Keratinocyte (primary cell): ENCODE measurements at regions not wholly inside any gene's neighbourhood (a gene's known extent, or its start where the extent isn't known, plus 50 kb on each side); places are given as distances from the start of the nearest gene placed in this dataset.

Experiments
- DNase-seq: peaks from one replicate; pipeline ENCODE4 v3.0.0-alpha.2; 2011; ENCODE audit warnings: low read depth, missing footprints, low spot score
- FAIRE-seq: peaks from 2 replicates; lab custom pipeline; 2011; peaks lifted over from hg19 to GRCh38; lab: Jason Lieb, UNC
- H2AFZ ChIP-seq: 2 replicates; pipeline ENCODE4 v1.6.0; 2012; ENCODE audit warnings: low read length, control low read depth, inconsistent platforms; ENCODE audit not compliant: control insufficient read depth
- H3K27ac ChIP-seq: 2 replicates; pipeline ENCODE4 v1.5.1; 2011; ENCODE audit warnings: low read length; ENCODE audit not compliant: control insufficient read depth, insufficient read depth
- H3K27me3 ChIP-seq: 3 replicates; pipeline ENCODE4 v1.6.0; 2011; ENCODE audit warnings: low read length; ENCODE audit not compliant: control insufficient read depth, insufficient read depth; ENCODE audit errors: extremely low read depth
- H3K36me3 ChIP-seq, 2 experiments: 2 replicates in 1 of 2; 3 replicates in 1 of 2; pipeline ENCODE4 v1.5.1; 2011; ENCODE audit warnings: low read length in 2 of 2, mild to moderate bottlenecking in 1 of 2; ENCODE audit not compliant: control insufficient read depth in 2 of 2, insufficient read depth in 2 of 2; ENCODE audit errors: extremely low read depth in 1 of 2
- H3K4me1 ChIP-seq: 3 replicates; pipeline ENCODE4 v1.5.1; 2011; ENCODE audit warnings: low read length; ENCODE audit not compliant: control insufficient read depth, insufficient read depth; ENCODE audit errors: extremely low read depth
- H3K4me2 ChIP-seq: 3 replicates; pipeline ENCODE4 v1.6.0; 2011; ENCODE audit warnings: low read depth, low read length; ENCODE audit not compliant: control insufficient read depth, insufficient read depth; ENCODE audit errors: extremely low read depth
- H3K4me3 ChIP-seq, 3 experiments: fragments of 200-600 bp in 1 of 3; sonication (generic) in 1 of 3; 2 replicates in 2 of 3; 3 replicates in 1 of 3; pipeline ENCODE4 v1.5.1; 2011 to 2016; ENCODE audit warnings: low read length in 3 of 3, mild to moderate bottlenecking in 3 of 3, control low read depth in 2 of 3, inconsistent platforms in 1 of 3, low read depth in 1 of 3, mixed read lengths in 1 of 3, mixed run types in 1 of 3, moderate library complexity in 1 of 3; ENCODE audit not compliant: control insufficient read depth in 2 of 3, insufficient read depth in 2 of 3; ENCODE audit errors: extremely low read depth in 1 of 3
- H3K79me2 ChIP-seq: 2 replicates; pipeline ENCODE4 v1.6.0; 2012; ENCODE audit warnings: low read length; ENCODE audit not compliant: control insufficient read depth, insufficient read depth
- H3K9ac ChIP-seq: 3 replicates; pipeline ENCODE4 v1.6.0; 2011; ENCODE audit warnings: low read length; ENCODE audit not compliant: control insufficient read depth, insufficient read depth; ENCODE audit errors: extremely low read depth
- H3K9me1 ChIP-seq: 3 replicates; pipeline ENCODE4 v1.6.0; 2011; ENCODE audit warnings: low read length; ENCODE audit not compliant: control insufficient read depth, insufficient read depth; ENCODE audit errors: extremely low read depth
- H3K9me3 ChIP-seq: 2 replicates; pipeline ENCODE4 v1.5.1; 2012; ENCODE audit warnings: low read depth, low read length; ENCODE audit not compliant: control insufficient read depth
- H4K20me1 ChIP-seq: 3 replicates; pipeline ENCODE4 v1.6.0; 2011; ENCODE audit warnings: low read length; ENCODE audit not compliant: control insufficient read depth, insufficient read depth; ENCODE audit errors: extremely low read depth
- CTCF ChIP-seq, 3 experiments: IDR thresholded peaks in 1 of 3; conservative IDR thresholded peaks in 1 of 3; optimal IDR thresholded peaks in 1 of 3; 2 replicates in 2 of 3; 3 replicates in 1 of 3; pipeline versions ENCODE3 to v1.5.1; 2011; ENCODE audit warnings: low read length in 3 of 3, mild to moderate bottlenecking in 3 of 3, moderate library complexity in 2 of 3, control low read depth in 1 of 3, inconsistent platforms in 1 of 3; ENCODE audit not compliant: insufficient read depth in 2 of 3; ENCODE audit errors: extremely low read depth in 1 of 3
- EZH2 ChIP-seq: IDR thresholded peaks from one replicate; pipeline ENCODE4 v1.6.1; 2012; ENCODE audit warnings: inconsistent platforms, mild to moderate bottlenecking, low read length, moderate library complexity
- dilution Hi-C: fragments of 300-500 bp; cut with MboI; formaldehyde crosslinking; loops from one replicate; pipeline ENCODE4 v1.7.0; 2020; ENCODE audit warnings: low sequenced_read_pairs; ENCODE audit not compliant: extremely low pct_ligation_motif_present

DNA sequence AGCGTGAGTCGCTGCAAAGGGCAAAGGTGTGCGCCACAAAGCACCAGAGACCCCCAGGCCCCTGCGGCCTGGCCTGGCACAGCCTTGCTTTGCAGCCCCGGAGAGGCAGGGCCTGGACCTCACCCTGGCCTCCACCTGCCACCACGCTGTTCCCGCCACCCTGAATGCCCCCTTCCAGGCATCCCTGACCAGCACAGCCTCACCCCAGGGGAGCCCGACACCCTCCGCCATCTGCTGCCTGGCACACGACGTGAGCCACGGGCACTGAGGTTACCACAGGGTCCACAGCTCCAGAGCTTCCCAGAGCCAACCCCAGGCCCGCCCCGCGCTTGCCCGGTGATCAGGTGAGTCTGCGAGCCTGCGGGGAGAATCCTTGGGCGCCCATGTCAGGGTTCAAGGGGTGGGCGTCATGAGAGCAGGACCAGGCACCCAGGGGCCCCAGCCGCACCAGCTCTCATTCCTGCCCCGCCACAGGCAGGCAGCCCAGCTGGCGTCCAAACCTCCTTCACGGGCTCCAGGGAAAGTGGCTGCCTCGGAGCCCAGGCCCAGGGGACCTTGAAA is 171.3 kb downstream of the BRD1 start:
- Histone ChIP-seq H3K36me3 (no peaks in the 10 kb centered on the region), H3K9ac (no peak overlapping the region), H2AFZ (no peak overlapping the region), H3K9me3 (peaks cover 4% of the 10 kb centered on the region), H3K4me2 (no peak overlapping the region), H4K20me1 (no peaks in the 10 kb centered on the region), H3K9me1 (no peaks in the 10 kb centered on the region), H3K27ac (no peak overlapping the region), H3K79me2 (no peaks in the 10 kb centered on the region), H3K27me3 (no peaks in the 10 kb centered on the region), H3K4me3 (no peak overlapping the region), H3K4me1 (no peaks in the 10 kb centered on the region)
- TF ChIP-seq CTCF (optimal IDR thresholded peaks at IDR 0.05 in 1 of 3, IDR thresholded peaks at IDR 0.05 in 1 of 3, conservative IDR thresholded peaks at IDR 0.05 in 1 of 3; ENCODE audit: extremely low read depth in 1 of 3, insufficient read depth in 2 of 3, low read length in 3 of 3) (no peak), EZH2 (no peak)
- DNase-seq = no peak
- dilution Hi-C loops = no loop called here
- FAIRE-seq = no peak

- no peak for FAIRE-seq
- no peaks in the 10 kb centered on the region for H3K27me3 ChIP-seq
Measured at GRCh38 chr22:49655168-49655812, 172.4 kb downstream of the BRD1 start.

More at GRCh38 chr22:49655168-49655812, 172.4 kb downstream of the BRD1 start:
- H3K36me3 ChIP-seq = no peaks in the 10 kb centered on the region
- peaks cover 11% of the 10 kb centered on the region for H3K9me3 ChIP-seq
- no peak overlapping the region for H2AFZ ChIP-seq
- dilution Hi-C loops = no loop called here
- H3K79me2 ChIP-seq = no peaks in the 10 kb centered on the region
- H3K9me1 ChIP-seq = no peaks in the 10 kb centered on the region
- H3K27ac ChIP-seq = no peak overlapping the region
- no peaks in the 10 kb centered on the region for H3K4me1 ChIP-seq
- no peak for DNase-seq
- no peak overlapping the region for H3K9ac ChIP-seq
- H3K4me3 ChIP-seq = no peak overlapping the region
- no peak overlapping the region for H3K4me2 ChIP-seq
- H4K20me1 ChIP-seq = no peaks in the 10 kb centered on the region
- TF ChIP-seq EZH2 (no peak), CTCF (optimal IDR thresholded peaks at IDR 0.05 in 1 of 3, IDR thresholded peaks at IDR 0.05 in 1 of 3, conservative IDR thresholded peaks at IDR 0.05 in 1 of 3; ENCODE audit: extremely low read depth in 1 of 3, insufficient read depth in 2 of 3, low read length in 3 of 3) (no peak)
